Left cardiac atrium (tissue), 4 donors: ENCODE measurements at regions not wholly inside any gene's neighbourhood (a gene's known extent, or its start where the extent isn't known, plus 50 kb on each side); places are given as distances from the start of the nearest gene placed in this dataset.
"Not testable (repeated sequence)": the region's sequence is repeated elsewhere in the genome, so short reads cannot be mapped to it uniquely, and the experiment has no call there.

Experiments used
- ATAC-seq, 2 donors: fragments of 200-7000 bp; cut with Tn5 transposase; one replicate each; pipeline ENCODE4 v1.9.1; 2020; ENCODE audit warnings: mild to moderate bottlenecking in 2 of 2, moderate library complexity in 2 of 2
- DNase-seq: peaks from one replicate; pipeline ENCODE4 v3.0.0-alpha.2; 2020
- intact Hi-C, 2 donors: fragments of 100-400 bp; cut with DNase I; formaldehyde crosslinking; loops; one replicate each; pipeline versions ENCODE4 v1.14.1 to v1.15.1; 2022 to 2023
- donor health status: DM: no; HTN: yes; CAD: no.
- donor health status: DM: no; HTN: yes; CAD: no; lungs with severe emphysema.
- donor health status: DM: yes; HTN: yes; CAD: no.
- donor health status: Dilated cardiomyopathy.

- ATAC-seq, DNase-seq, intact Hi-C loops: not testable (repeated sequence)
Observed at GRCh38 chr20:30621346-30621745, 636.1 kb upstream of the DEFB115 start.

GRCh38 chr20:30624310-30624709 lies 633.2 kb upstream of the DEFB115 start:
- intact Hi-C loops, DNase-seq, ATAC-seq: not testable (repeated sequence)

GRCh38 chr20:30629376-30629775 lies 628.1 kb upstream of the DEFB115 start:
- ATAC-seq, intact Hi-C loops, DNase-seq: not testable (repeated sequence)

GRCh38 chr20:30630761-30631160 lies 626.7 kb upstream of the DEFB115 start:
- no peak for ATAC-seq

GRCh38 chr20:30631261-30631789 lies 626.1 kb upstream of the DEFB115 start:
- ATAC-seq, DNase-seq, intact Hi-C loops: not testable (repeated sequence)

More at GRCh38 chr20:30630761-30631160, 626.7 kb upstream of the DEFB115 start:
- no peak for DNase-seq
- intact Hi-C loops = no loop called here

GRCh38 chr20:30632773-30633172 lies 624.7 kb upstream of the DEFB115 start:
- ATAC-seq, DNase-seq, intact Hi-C loops: not testable (repeated sequence)

GRCh38 chr20:30641522-30641921 lies 615.9 kb upstream of the DEFB115 start:
- intact Hi-C loops, ATAC-seq, DNase-seq: not testable (repeated sequence)

- DNase-seq, intact Hi-C loops, ATAC-seq: not testable (repeated sequence)
Observed at GRCh38 chr20:30660982-30661381, 596.5 kb upstream of the DEFB115 start.

- DNase-seq, intact Hi-C loops: not testable (repeated sequence)
Observed at GRCh38 chr20:30668418-30668817, 589.0 kb upstream of the DEFB115 start.

GRCh38 chr20:30669330-30670029 lies 588.0 kb upstream of the DEFB115 start:
- DNase-seq, intact Hi-C loops, ATAC-seq: not testable (repeated sequence)

More at GRCh38 chr20:30668418-30668817, 589.0 kb upstream of the DEFB115 start:
- not testable (repeated sequence) for ATAC-seq

- ATAC-seq, DNase-seq, intact Hi-C loops: not testable (repeated sequence)
Observed at GRCh38 chr20:30671120-30671519, 586.3 kb upstream of the DEFB115 start.

GRCh38 chr20:30675988-30676564 lies 581.4 kb upstream of the DEFB115 start:
- ATAC-seq, intact Hi-C loops, DNase-seq: not testable (repeated sequence)

- DNase-seq, ATAC-seq, intact Hi-C loops: not testable (repeated sequence)
Observed at GRCh38 chr20:30682236-30682635, 575.2 kb upstream of the DEFB115 start.

GRCh38 chr20:30712861-30713260 lies 544.6 kb upstream of the DEFB115 start:
- intact Hi-C loops, DNase-seq: not testable (repeated sequence)

GRCh38 chr20:30719415-30720199 lies 537.9 kb upstream of the DEFB115 start:
- intact Hi-C loops, ATAC-seq, DNase-seq: not testable (repeated sequence)

More at GRCh38 chr20:30712861-30713260, 544.6 kb upstream of the DEFB115 start:
- not testable (repeated sequence) for ATAC-seq

- ATAC-seq, DNase-seq, intact Hi-C loops: not testable (repeated sequence)
Observed at GRCh38 chr20:30723511-30723910, 534.0 kb upstream of the DEFB115 start.

GRCh38 chr20:30723934-30724687 lies 533.4 kb upstream of the DEFB115 start:
- DNase-seq, ATAC-seq, intact Hi-C loops: not testable (repeated sequence)

- DNase-seq, intact Hi-C loops, ATAC-seq: not testable (repeated sequence)
Observed at GRCh38 chr20:30724688-30725074, 532.8 kb upstream of the DEFB115 start.
